Kidney (tissue), 13 donors: ENCODE measurements at regions not wholly inside any gene's neighbourhood (a gene's known extent, or its start where the extent isn't known, plus 50 kb on each side); places are given as distances from the start of the nearest gene placed in this dataset.

Experiments
- DNase-seq, 5 donors: peaks; one replicate each; pipeline ENCODE4 v3.0.0-alpha.2; 2013 to 2020
- FAIRE-seq: peaks from 2 replicates; lab custom pipeline; 2012; peaks lifted over from hg19 to GRCh38; lab: Jason Lieb, UNC
- H3K27ac ChIP-seq, 2 donors: one replicate each; pipeline ENCODE4 v1.7.0; 2013; ENCODE audit warnings: low read depth in 2 of 2, low read length in 2 of 2, inconsistent platforms in 1 of 2
- H3K27me3 ChIP-seq: one replicate; pipeline ENCODE4 v1.7.1; 2013; ENCODE audit warnings: low read length, inconsistent platforms; ENCODE audit not compliant: control insufficient read depth, insufficient read depth
- H3K36me3 ChIP-seq, 3 donors: one replicate each; pipeline versions ENCODE4 v1.7.0 to v1.7.1; 2013; ENCODE audit warnings: low read length in 3 of 3, control low read depth in 1 of 3, inconsistent platforms in 1 of 3; ENCODE audit not compliant: insufficient read depth in 3 of 3, control insufficient read depth in 2 of 3
- H3K4me1 ChIP-seq, 3 donors: one replicate each; pipeline versions ENCODE4 v1.7.0 to v1.7.1; 2013; ENCODE audit warnings: low read length in 3 of 3, inconsistent platforms in 1 of 3, low read depth in 1 of 3; ENCODE audit not compliant: control insufficient read depth in 2 of 3, insufficient read depth in 2 of 3
- H3K4me3 ChIP-seq, 3 donors: one replicate each; pipeline versions ENCODE4 v1.7.0 to v1.8.1; 2013; ENCODE audit warnings: low read length in 3 of 3, control low read depth in 1 of 3, inconsistent platforms in 1 of 3
- H3K9ac ChIP-seq, 3 donors: one replicate each; pipeline versions ENCODE4 v1.7.0 to v1.7.1; 2013; ENCODE audit warnings: low read length in 3 of 3, control low read depth in 1 of 3, inconsistent platforms in 1 of 3
- H3K9me3 ChIP-seq, 3 donors: one replicate each; pipeline versions ENCODE4 v1.7.0 to v1.7.1; 2013; ENCODE audit warnings: low read length in 3 of 3, control low read depth in 1 of 3, inconsistent platforms in 1 of 3; ENCODE audit not compliant: control insufficient read depth in 2 of 3, insufficient read depth in 1 of 3
- CTCF ChIP-seq: IDR thresholded peaks from 3 replicates; pipeline ENCODE4 v1.5.1; 2012; ENCODE audit warnings: mild to moderate bottlenecking, moderate library complexity, borderline replicate concordance; ENCODE audit not compliant: insufficient read depth; ENCODE audit errors: extremely low read depth
- intact Hi-C: fragments of 100-400 bp; cut with DNase I; formaldehyde crosslinking; loops from one replicate; pipeline ENCODE4 v1.11.1; 2022
- donor health status: control.
- donor health status: control.
- donor health status: control.
- donor health status: control.
- donor health status: control.
- donor health status: DM: yes; HTN: yes; CAD: no.
- donor health status: Normal renal cell carcinoma (clear cell type).

- DNase-seq (no peak), FAIRE-seq (no peak)
- no peak for TF ChIP-seq CTCF
- intact Hi-C loops: no loop called here
- Histone ChIP-seq H3K27ac (no peak overlapping the region), H3K9ac (no peak overlapping the region), H3K4me3 (no peak overlapping the region), H3K9me3 (peaks cover 0 to 35% (median 3%) of the 10 kb centered on the region in 3 donors), H3K27me3 (no peaks in the 10 kb centered on the region), H3K4me1 (no peaks in the 10 kb centered on the region), H3K36me3 (no peaks in the 10 kb centered on the region)
Measured at GRCh38 chr2:238549866-238550265, 123.1 kb downstream of the ASB1 start.

- Histone ChIP-seq H3K36me3 (no peaks in the 10 kb centered on the region), H3K27ac (no peak overlapping the region), H3K4me3 (no peak overlapping the region), H3K9me3 (peaks cover 0 to 27% (median 3%) of the 10 kb centered on the region in 3 donors), H3K4me1 (peaks cover 0 to 2% (median 0%) of the 10 kb centered on the region in 3 donors), H3K27me3 (no peaks in the 10 kb centered on the region), H3K9ac (no peak overlapping the region)
- TF ChIP-seq CTCF: no peak
- no peak for DNase-seq
- intact Hi-C loops: no loop called here
- FAIRE-seq: no peak
Measured at GRCh38 chr2:238551091-238551490, 124.4 kb downstream of the ASB1 start.

- H3K27me3 ChIP-seq: no peaks in the 10 kb centered on the region
- FAIRE-seq (no peak), DNase-seq (no peak)
- H3K9me3 ChIP-seq: peaks cover 0 to 23% (median 3%) of the 10 kb centered on the region in 3 donors
- no peak overlapping the region for H3K4me3 ChIP-seq
- H3K4me1 ChIP-seq: peaks cover 0 to 2% (median 0%) of the 10 kb centered on the region in 3 donors
- H3K9ac ChIP-seq: no peak overlapping the region
- H3K27ac ChIP-seq: no peak overlapping the region
- H3K36me3 ChIP-seq: no peaks in the 10 kb centered on the region
- no peak for TF ChIP-seq CTCF
- intact Hi-C loops: no loop called here
Measured at GRCh38 chr2:238552226-238552625, 125.5 kb downstream of the ASB1 start.

GRCh38 chr2:238553159-238553558 lies 126.4 kb downstream of the ASB1 start:
- H3K36me3 ChIP-seq: no peaks in the 10 kb centered on the region
- intact Hi-C loops: no loop called here
- no peak for DNase-seq
- H3K27ac ChIP-seq: no peak overlapping the region
- H3K4me1 ChIP-seq: peaks cover 0 to 2% (median 0%) of the 10 kb centered on the region in 3 donors
- no peak for FAIRE-seq
- no peak overlapping the region for H3K9ac ChIP-seq
- no peak for TF ChIP-seq CTCF
- peaks cover 0 to 23% (median 3%) of the 10 kb centered on the region in 3 donors for H3K9me3 ChIP-seq
- H3K4me3 ChIP-seq: no peak overlapping the region
- H3K27me3 ChIP-seq: no peaks in the 10 kb centered on the region
